Neuron (in vitro differentiated cells): ENCODE measurements at regions not wholly inside any gene's neighbourhood (a gene's known extent, or its start where the extent isn't known, plus 50 kb on each side); places are given as distances from the start of the nearest gene placed in this dataset.

ENCODE experiments used
- H2AFZ ChIP-seq: one replicate; pipeline ENCODE4 v1.6.1; 2013; ENCODE audit warnings: low read depth, mild to moderate bottlenecking, inconsistent platforms, low read length, moderate library complexity
- H3K27me3 ChIP-seq: one replicate; pipeline ENCODE4 v1.6.1; 2013; ENCODE audit warnings: low read length; ENCODE audit not compliant: insufficient read depth
- H3K36me3 ChIP-seq: one replicate; pipeline ENCODE4 v1.6.1; 2013; ENCODE audit warnings: low read length; ENCODE audit not compliant: insufficient read depth
- H3K4me1 ChIP-seq: one replicate; pipeline ENCODE4 v1.6.1; 2013; ENCODE audit warnings: low read length; ENCODE audit not compliant: insufficient read depth
- H3K4me3 ChIP-seq: 2 replicates; pipeline ENCODE4 v1.5.1; 2013; ENCODE audit warnings: mild to moderate bottlenecking, low read length, moderate library complexity
- H3K9me3 ChIP-seq: one replicate; pipeline ENCODE4 v1.6.1; 2013; ENCODE audit warnings: low read length

DNA sequence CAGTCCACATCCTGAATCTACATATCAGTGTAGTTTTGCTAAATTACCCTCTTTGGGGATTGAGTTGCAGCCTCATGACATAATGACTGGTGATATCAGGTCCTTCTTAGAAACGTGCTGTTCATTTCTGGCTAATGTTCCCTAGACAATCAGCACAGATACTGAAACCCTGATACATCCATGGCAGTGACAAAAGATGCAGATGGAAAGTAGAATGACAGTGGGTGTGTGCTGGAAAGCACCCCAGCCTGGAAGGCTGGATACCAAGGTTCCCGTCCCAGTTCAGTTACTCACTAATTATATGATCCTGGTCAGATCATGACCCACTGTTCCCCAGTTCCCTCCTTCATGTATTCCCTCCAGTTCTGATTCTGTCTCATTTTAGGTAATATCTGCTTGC lies 198.2 kb upstream of the FGGY start:
- H2AFZ ChIP-seq, result no peak overlapping the region
- no peak overlapping the region for H3K4me3 ChIP-seq
- no peaks in the 10 kb centered on the region for H3K27me3 ChIP-seq
- no peaks in the 10 kb centered on the region for H3K36me3 ChIP-seq
- H3K4me1 ChIP-seq, result no peaks in the 10 kb centered on the region
- no peaks in the 10 kb centered on the region for H3K9me3 ChIP-seq

DNA sequence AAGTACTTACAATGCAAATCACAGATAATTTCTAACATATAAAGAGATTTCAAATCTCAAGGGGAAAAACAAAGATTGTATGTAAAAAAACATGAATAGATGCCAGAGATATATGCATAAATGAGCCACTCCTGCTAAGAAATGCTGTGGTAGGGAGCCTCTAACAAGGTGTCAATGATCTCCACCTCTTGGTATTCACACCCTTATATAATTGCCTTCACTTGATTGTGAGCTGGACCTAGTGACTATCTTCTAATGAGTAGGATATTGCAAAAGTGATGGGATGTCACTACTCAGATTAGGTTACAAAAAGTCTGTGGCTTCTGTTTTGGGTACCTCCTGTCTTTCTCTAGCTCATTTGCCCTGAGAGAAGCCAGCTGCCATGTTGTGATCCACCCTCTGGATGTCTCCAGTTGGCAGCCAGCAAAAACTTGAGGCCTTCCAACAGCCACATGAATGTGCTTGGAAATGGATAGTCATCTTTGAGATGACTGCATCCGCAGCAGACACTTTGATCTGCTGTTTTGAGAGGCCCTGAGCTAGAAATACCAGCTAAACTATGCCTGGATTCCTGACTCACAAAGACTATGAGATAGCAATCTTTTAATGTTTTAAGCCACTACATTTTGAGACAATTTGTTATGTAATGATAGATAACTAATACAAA lies 196.1 kb upstream of the FGGY start:
- Histone ChIP-seq H3K4me1 (no peaks in the 10 kb centered on the region), H3K36me3 (no peaks in the 10 kb centered on the region), H3K4me3 (no peak overlapping the region), H3K9me3 (no peaks in the 10 kb centered on the region), H3K27me3 (no peaks in the 10 kb centered on the region), H2AFZ (no peak overlapping the region)

DNA sequence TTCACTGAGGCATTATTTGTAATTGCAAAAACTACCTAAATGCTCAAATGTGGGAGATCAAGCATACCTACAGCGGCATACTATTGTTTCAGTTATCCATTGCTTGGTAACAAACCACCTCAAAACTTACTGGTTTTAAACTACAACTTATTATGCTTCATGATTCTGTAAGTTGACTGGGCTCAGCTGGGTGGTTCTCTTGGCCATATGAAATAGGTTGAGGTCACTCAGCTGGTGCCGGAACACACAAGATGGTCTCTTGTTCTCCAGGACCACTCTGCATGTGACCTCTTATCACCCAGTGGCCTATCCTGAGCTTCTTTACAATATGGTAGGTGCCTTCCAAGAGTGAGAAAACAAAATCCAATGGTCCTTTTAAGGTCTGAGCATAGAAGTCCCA lies 195.4 kb upstream of the FGGY start:
- Histone ChIP-seq H2AFZ (no peak overlapping the region), H3K27me3 (no peaks in the 10 kb centered on the region), H3K4me3 (no peak overlapping the region), H3K4me1 (no peaks in the 10 kb centered on the region), H3K36me3 (no peaks in the 10 kb centered on the region), H3K9me3 (no peaks in the 10 kb centered on the region)

DNA sequence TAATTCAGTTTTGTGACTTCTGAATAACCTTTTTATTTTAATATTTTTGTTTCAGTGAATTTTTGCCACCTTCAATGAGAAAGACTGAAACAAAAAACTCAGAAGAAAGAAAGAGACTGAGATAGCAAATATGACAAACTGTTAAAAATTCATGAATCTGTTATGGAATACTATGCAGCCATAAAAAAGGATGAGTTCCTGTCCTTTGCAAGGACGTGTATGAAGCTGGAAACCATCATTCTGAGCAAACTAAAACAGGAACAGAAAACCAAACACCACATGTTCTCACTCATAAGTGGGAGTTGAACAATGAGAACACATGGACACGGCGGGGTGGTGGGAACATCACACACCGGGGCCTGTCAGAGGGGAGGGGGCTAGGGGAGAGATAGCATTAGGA lies 193.4 kb upstream of the FGGY start:
- no peak overlapping the region for H3K4me3 ChIP-seq
- H3K4me1 ChIP-seq, result no peaks in the 10 kb centered on the region
- H3K27me3 ChIP-seq, result no peaks in the 10 kb centered on the region
- no peak overlapping the region for H2AFZ ChIP-seq
- H3K9me3 ChIP-seq, result no peaks in the 10 kb centered on the region
- no peaks in the 10 kb centered on the region for H3K36me3 ChIP-seq

DNA sequence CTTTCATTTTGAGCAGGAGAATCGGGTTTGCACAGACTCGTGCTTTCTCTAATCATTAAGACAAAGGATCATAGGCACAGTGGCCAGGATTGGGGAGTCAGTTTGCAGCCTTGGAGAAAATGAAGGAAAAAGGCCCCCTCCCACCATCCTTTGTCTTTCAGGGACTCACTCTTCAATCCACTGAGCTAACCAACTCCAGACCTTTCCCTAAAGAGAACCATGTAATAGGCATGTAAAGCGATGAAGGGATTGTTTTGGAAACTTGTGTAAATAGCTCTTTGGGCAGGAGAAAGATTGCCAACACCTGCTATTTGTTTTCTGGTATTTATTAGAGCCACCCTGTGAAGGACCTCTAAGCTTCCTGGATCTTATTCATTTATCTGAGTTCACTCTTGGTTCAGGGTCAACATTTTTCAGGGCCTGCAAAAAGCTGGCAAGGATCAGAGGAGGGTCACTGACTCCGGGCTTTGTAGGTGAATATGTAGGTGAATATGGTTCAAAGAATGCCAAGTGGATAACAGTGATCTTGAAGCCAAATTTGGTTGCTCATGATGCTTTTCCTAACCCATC lies 192.6 kb upstream of the FGGY start:
- Histone ChIP-seq H3K4me1 (no peaks in the 10 kb centered on the region), H3K27me3 (no peaks in the 10 kb centered on the region), H3K9me3 (no peaks in the 10 kb centered on the region), H2AFZ (no peak overlapping the region), H3K36me3 (no peaks in the 10 kb centered on the region), H3K4me3 (no peak overlapping the region)

DNA sequence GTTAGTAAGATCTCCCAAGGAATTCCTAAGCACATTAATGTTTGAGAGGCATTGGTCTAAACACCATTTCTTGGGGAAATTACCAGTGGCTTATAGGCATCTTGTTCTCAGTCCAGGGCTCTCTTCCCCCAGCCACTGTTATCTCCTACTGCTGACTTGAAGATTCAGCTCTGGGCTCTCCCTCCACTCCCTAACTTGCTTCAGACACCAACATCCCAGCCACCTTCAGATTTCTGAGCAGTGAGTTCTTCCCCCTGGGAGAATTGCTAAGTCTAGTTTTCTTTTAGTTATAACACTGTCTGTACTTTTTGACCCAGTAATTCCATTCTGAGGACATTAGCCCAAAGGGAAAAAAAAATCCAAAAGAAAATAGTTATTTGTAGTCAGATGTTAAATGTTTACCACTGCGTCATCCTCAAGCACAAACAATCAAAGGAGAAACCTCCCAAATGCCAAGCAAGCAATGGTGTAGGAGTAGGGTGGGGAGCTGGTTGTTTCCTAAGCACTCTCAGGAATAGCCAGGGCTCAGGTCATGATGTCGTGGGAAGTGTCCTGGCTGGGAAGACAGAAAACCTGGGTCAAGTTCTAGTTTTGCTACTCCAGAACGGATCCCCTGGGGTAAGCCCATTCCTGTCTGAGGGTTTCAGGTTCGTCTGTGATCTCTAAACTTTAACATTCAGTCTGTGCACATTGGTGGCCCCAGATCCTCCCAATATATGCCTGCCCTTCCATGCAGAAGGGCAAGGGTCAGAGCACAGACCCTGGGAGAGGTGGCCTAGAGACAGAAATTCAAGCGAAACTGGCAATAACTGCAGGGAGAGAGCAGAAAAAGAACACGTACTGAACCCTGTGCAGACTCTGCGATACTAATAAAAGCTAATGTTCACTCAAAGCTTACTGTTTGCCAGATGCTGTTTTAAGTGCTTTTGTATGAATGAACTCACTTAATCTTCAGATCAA lies 191.1 kb upstream of the FGGY start:
- H2AFZ ChIP-seq, result no peak overlapping the region
- H3K9me3 ChIP-seq, result no peaks in the 10 kb centered on the region
- peaks cover 11% of the 10 kb centered on the region for H3K4me1 ChIP-seq
- H3K27me3 ChIP-seq, result no peaks in the 10 kb centered on the region
- no peak overlapping the region for H3K4me3 ChIP-seq
- no peaks in the 10 kb centered on the region for H3K36me3 ChIP-seq

DNA sequence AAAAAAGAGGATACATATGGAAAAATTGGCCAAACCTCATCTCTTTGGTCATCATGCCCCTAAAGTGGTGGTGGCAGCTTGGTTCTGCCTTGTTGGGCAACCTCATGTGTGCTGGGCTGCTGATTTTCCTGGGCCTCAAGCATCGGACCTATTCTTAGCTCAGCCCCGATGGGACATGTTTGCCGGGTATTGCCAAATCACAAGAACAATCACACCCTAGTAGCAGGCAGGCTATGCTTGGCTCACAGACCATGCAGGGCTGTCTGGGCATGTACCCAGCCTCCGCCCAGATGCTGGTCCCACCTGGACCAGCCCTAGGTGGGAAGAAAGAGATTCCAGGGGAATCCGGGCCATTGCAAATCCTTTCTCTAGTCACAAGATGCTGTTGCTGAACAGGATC lies 189.4 kb upstream of the FGGY start:
- Histone ChIP-seq H3K27me3 (no peaks in the 10 kb centered on the region), H3K4me3 (no peak overlapping the region), H3K4me1 (peaks cover 11% of the 10 kb centered on the region), H3K36me3 (no peaks in the 10 kb centered on the region), H3K9me3 (no peaks in the 10 kb centered on the region), H2AFZ (no peak overlapping the region)

DNA sequence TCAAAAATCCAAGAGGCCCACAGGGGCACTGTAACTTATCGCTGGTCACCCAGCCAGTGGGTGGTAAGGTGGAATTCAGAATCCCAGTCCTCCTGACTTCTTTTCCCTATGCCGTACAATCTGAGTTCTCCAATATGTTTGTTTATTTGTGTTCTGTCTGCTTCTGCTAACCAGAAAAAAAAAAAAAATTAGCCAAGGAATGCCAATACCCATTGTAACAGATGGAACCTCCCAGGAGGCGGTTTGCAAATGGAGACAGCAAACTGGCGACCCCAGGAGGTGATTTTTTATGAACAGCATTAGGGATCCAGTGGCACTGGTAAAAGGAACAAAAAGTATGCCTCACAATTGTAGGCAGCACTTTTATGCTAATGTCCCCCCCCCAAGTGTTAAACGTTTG lies 189.0 kb upstream of the FGGY start:
- Histone ChIP-seq H3K4me1 (peaks cover 11% of the 10 kb centered on the region), H3K4me3 (no peak overlapping the region), H3K27me3 (no peaks in the 10 kb centered on the region), H3K36me3 (no peaks in the 10 kb centered on the region), H2AFZ (no peak overlapping the region), H3K9me3 (no peaks in the 10 kb centered on the region)

DNA sequence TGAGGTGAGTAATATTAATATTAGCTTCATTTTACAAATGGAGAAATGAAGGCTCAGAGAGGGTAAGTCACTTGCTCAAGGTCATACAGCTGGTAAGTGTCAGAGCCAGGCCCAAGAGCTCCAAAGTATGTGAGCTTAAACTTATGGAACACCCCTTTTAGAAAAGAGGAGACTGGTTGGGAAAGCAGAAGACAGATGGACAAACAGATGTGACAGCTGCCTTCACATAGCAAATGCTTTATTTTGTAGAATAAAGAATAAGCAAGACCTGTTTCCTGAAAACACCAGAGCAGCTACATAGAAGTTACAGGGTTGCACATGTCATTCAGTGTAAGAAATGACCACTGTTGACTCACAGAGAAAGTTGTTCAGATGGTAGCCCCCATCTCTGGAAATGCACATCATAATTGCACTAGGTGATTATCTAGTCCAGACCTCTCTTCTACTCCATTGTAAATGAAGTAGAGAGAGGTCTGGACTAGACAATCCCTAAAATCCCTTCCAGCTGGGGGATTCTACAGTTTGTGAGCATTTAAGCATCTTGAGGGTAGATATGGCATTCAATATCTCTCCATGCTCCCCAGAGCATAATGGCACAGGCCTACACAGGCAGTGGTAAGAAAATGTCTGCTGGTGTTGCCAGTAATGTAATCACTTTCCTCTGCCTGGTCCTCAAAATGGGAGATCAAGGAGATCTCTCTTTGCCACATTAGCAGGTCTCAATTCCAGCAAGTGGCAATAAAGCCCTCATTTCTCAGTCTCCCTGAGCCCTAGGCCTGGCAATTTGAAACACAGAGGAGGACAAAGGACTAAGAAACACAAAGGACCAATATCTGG lies 188.2 kb upstream of the FGGY start:
- H3K4me1 ChIP-seq, result peaks cover 11% of the 10 kb centered on the region
- H3K4me3 ChIP-seq, result no peak overlapping the region
- no peaks in the 10 kb centered on the region for H3K9me3 ChIP-seq
- H2AFZ ChIP-seq, result no peak overlapping the region
- H3K36me3 ChIP-seq, result no peaks in the 10 kb centered on the region
- no peaks in the 10 kb centered on the region for H3K27me3 ChIP-seq

DNA sequence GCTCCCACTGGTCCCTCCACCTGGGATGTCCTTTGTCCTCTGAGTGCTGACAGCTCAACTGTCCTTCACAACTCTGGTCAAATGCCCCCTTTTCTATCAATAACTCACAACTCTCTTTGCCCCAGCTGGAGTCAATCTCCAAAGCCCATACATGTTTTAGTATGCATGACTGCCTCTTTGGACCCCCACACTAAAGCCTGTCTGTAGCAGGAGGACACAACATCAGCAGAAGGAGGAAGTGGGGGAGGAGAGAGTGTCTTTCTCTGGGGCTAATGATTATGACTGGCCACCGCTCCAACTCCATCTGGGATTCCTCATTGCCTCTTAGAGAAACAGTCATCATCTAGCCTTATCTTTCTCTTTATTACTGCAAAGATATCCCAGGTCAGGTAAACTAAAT lies 186.6 kb upstream of the FGGY start:
- H2AFZ ChIP-seq, result no peak overlapping the region
- no peaks in the 10 kb centered on the region for H3K27me3 ChIP-seq
- H3K36me3 ChIP-seq, result no peaks in the 10 kb centered on the region
- peaks cover 17% of the 10 kb centered on the region for H3K4me1 ChIP-seq
- H3K4me3 ChIP-seq, result no peak overlapping the region
- H3K9me3 ChIP-seq, result no peaks in the 10 kb centered on the region

DNA sequence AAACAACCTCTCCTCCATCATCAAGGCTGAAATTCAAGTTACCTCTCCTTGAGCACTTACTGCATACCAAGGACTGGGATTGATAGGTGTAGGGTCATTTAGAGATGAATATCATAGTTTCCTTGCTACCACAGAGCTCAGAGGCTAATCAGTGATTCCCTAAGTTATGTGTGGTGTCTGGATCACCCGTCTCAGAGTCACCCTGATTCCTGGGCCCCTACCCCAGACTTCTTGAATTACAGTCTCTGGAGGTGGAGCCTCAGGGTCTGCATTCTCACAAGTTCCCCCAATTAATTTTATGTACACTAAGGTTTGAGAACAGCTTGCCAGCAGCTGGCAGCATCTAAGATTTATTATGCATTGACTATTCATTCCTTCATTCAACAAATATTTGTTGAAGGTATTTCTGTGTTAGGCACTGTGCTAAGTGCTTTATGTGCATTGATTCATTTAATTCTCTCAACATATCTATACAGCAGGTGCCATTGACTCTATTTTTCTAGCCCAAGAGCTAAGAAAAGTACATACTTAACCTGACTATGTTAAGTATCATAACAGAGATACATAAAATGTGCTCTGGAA lies 182.9 kb upstream of the FGGY start:
- Histone ChIP-seq H2AFZ (no peak overlapping the region), H3K4me3 (no peak overlapping the region), H3K36me3 (no peaks in the 10 kb centered on the region), H3K9me3 (no peaks in the 10 kb centered on the region), H3K4me1 (peaks cover 37% of the 10 kb centered on the region), H3K27me3 (no peaks in the 10 kb centered on the region)

DNA sequence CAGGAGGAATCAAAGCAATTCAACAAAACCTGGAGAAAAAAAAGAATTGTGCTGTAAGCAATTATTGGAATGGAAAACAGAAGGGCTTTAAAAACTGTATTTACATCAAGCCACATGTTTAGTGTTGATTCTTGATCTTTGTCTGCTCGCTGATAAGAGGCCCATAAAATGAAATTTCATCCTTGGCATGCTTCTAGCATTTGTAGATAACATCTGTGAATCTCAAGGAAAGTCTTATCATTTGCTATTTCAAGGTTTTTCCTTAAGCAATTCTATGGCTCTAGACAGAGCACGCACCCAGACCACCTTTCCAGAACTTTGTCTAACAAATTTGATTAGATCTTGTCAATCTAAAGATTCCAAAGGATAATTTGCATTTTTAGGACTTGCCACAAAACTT lies 181.0 kb upstream of the FGGY start:
- H2AFZ ChIP-seq, result no peak overlapping the region
- no peaks in the 10 kb centered on the region for H3K36me3 ChIP-seq
- no peaks in the 10 kb centered on the region for H3K9me3 ChIP-seq
- H3K27me3 ChIP-seq, result no peaks in the 10 kb centered on the region
- H3K4me3 ChIP-seq, result no peak overlapping the region
- peaks cover 26% of the 10 kb centered on the region for H3K4me1 ChIP-seq
